Upper lobe of left lung (tissue), 6 donors: ENCODE measurements at regions not wholly inside any gene's neighbourhood (a gene's known extent, or its start where the extent isn't known, plus 50 kb on each side); places are given as distances from the start of the nearest gene placed in this dataset.

Experiments
- ATAC-seq, 2 donors: fragments of 200-7000 bp; cut with Tn5 transposase; one replicate each; pipeline ENCODE4 v1.9.1; 2022; ENCODE audit warnings: mild to moderate bottlenecking in 2 of 2, moderate library complexity in 2 of 2; ENCODE audit not compliant: low FRiP score in 2 of 2
- DNase-seq, 2 donors: peaks; one replicate each; pipeline ENCODE4 v3.0.0-alpha.2; 2019 to 2020
- H3K27ac ChIP-seq, 4 donors: fragments of 200-600 bp; sonication (generic); one replicate each; pipeline ENCODE4 v1.5.1; 2016 to 2019
- H3K27me3 ChIP-seq, 4 donors: fragments of 200-600 bp; sonication (generic); one replicate each; pipeline ENCODE4 v1.5.1; 2017 to 2019
- H3K36me3 ChIP-seq, 4 donors: fragments of 200-600 bp; sonication (generic); one replicate each; pipeline ENCODE4 v1.5.1; 2016 to 2019
- H3K4me1 ChIP-seq, 4 donors: fragments of 200-600 bp; sonication (generic); one replicate each; pipeline ENCODE4 v1.5.1; 2018 to 2019
- H3K4me3 ChIP-seq, 4 donors: fragments of 200-600 bp; sonication (generic); one replicate each; pipeline ENCODE4 v1.5.1; 2017 to 2019; ENCODE audit warnings: mild to moderate bottlenecking in 2 of 4, moderate library complexity in 1 of 4
- H3K9me3 ChIP-seq, 4 donors: fragments of 200-600 bp; sonication (generic); one replicate each; pipeline ENCODE4 v1.5.1; 2018 to 2019
- CTCF ChIP-seq, 6 experiments: fragments of 450-650 bp in 4 of 6; fragments of 200-600 bp in 2 of 6; sonication (generic) in 2 of 6; IDR thresholded peaks; one replicate each; pipeline ENCODE4 v1.5.1; 2016 to 2019; ENCODE audit warnings: antibody characterized with exemption in 6 of 6
- EP300 ChIP-seq, 4 donors: sonication (generic); formaldehyde crosslinking; IDR thresholded peaks; one replicate each; pipeline ENCODE4 v1.5.1; 2017; ENCODE audit warnings: antibody characterized with exemption in 4 of 4, control low read depth in 2 of 4
- POLR2A ChIP-seq, 4 donors: fragments of 450-650 bp; IDR thresholded peaks; one replicate each; pipeline ENCODE4 v1.5.1; 2016 to 2017; ENCODE audit warnings: antibody characterized with exemption in 4 of 4, mild to moderate bottlenecking in 2 of 4
- POLR2AphosphoS5 ChIP-seq, 2 donors: sonication (generic); formaldehyde crosslinking; IDR thresholded peaks; one replicate each; pipeline ENCODE4 v1.5.1; 2017; ENCODE audit warnings: antibody characterized with exemption in 2 of 2
- WGBS, 2 donors: methylation state at CpG; one replicate each; pipeline ENCODE4 v1.1.5; 2017 to 2018; 5-methylcytosine and 5-hydroxymethylcytosine counted together
- donor health status: DM: no; HTN: no; CAD: no; lungs with moderate emphysema.
- donor health status: DM: no; HTN: yes; CAD: no; lungs with severe emphysema.

DNA sequence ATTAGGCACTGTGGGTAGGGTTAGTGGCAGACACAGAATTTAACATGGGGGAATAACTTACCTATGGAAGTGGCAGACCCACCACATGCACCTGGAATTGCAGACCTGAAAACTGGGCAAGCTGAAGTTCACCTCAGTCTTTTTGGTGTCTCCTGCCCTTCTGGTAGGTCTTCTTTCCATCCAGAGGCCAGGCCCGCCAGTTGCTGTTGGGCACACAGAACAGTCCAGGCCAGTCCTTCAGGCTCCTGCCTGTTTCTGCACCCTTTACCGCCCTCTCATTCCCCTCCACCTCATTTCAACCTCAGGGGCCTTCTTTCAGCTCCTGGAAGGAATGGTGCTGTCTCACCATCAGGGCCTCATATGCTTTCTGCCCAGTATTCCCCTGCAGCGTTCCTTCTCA lies 358.9 kb upstream of the ETAA1 start:
- Histone ChIP-seq H3K4me1 (no peaks in the 10 kb centered on the region), H3K27me3 (no peaks in the 10 kb centered on the region), H3K36me3 (no peaks in the 10 kb centered on the region), H3K4me3 (no peak overlapping the region), H3K9me3 (no peaks in the 10 kb centered on the region), H3K27ac (no peak overlapping the region)
- WGBS, 2 donors, result 95 to 96% methylated on average over 3 of the region's 3 CpGs
- ATAC-seq (no peak), DNase-seq (no peak)
- TF ChIP-seq CTCF (IDR thresholded peaks at IDR 0.05) (no peak), POLR2AphosphoS5 (IDR thresholded peaks at IDR 0.05) (no peak), EP300 (IDR thresholded peaks at IDR 0.05) (no peak), POLR2A (IDR thresholded peaks at IDR 0.05) (no peak)

DNA sequence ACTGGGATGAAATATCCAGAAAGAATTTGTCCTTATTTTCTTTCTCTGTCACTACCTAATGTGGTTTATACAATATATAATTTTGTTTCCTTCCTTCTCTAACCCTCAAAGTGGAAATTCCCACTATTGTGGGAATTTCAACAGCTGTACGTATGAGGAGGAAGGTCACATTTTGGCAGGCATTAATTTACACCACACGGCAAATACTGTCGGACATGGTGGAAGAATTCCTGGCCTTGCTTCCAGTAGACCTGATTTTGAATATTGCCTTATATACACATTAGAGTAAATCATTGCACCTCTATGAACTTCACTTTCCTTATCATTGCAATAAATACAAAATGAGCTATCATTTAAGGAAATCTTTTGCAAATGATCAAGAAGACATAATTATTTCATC lies 358.1 kb upstream of the ETAA1 start:
- no peaks in the 10 kb centered on the region for H3K36me3 ChIP-seq

DNA sequence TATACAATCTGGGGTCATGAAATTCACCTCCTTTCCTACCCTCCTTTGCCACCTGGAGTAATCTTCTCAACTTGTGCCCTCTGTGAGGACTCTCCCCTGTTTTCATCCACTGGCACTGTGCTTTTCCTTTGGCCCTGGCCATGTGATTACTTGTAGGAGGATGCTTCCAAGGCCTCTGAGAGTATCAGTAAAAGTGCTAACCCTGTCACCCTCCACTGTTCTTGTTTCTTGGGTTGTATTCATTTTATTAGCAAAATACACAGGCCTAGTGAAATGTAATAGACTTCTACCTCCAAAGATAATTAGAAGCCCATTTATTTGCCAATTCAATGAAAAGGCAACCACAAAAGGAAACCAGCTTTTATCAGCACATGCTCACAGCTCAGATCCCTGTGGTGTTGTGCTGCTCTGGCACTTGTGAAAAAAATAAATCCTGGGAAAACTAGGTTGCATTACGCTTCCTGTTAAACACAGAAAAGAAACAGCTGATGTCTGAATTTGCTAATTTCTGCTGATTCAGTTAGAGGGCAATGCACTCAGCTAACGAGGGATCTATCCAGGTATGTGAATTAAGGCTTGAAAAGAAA lies 357.5 kb upstream of the ETAA1 start:
- no peaks in the 10 kb centered on the region for H3K27me3 ChIP-seq
- H3K36me3 ChIP-seq, result no peaks in the 10 kb centered on the region
- no peak for TF ChIP-seq EP300 (IDR thresholded peaks at IDR 0.05)
- TF ChIP-seq POLR2A (IDR thresholded peaks at IDR 0.05), result no peak
- TF ChIP-seq CTCF (IDR thresholded peaks at IDR 0.05), result no peak
- TF ChIP-seq POLR2AphosphoS5 (IDR thresholded peaks at IDR 0.05), result no peak
- DNase-seq (no peak), ATAC-seq (no peak)
- no peak overlapping the region for H3K4me3 ChIP-seq
- H3K4me1 ChIP-seq, result no peaks in the 10 kb centered on the region
- no peaks in the 10 kb centered on the region for H3K9me3 ChIP-seq
- WGBS, 2 donors, result 49 to 50% methylated on average over 2 of the region's 2 CpGs
- no peak overlapping the region for H3K27ac ChIP-seq

More for the DNA sequence above, 358.1 kb upstream of the ETAA1 start:
- no peak for TF ChIP-seq CTCF (IDR thresholded peaks at IDR 0.05)
- TF ChIP-seq POLR2AphosphoS5 (IDR thresholded peaks at IDR 0.05), result no peak
- no peak for TF ChIP-seq POLR2A (IDR thresholded peaks at IDR 0.05)
- TF ChIP-seq EP300 (IDR thresholded peaks at IDR 0.05), result no peak
- H3K9me3 ChIP-seq, result no peaks in the 10 kb centered on the region
- no peak overlapping the region for H3K4me3 ChIP-seq
- no peaks in the 10 kb centered on the region for H3K27me3 ChIP-seq
- no peaks in the 10 kb centered on the region for H3K4me1 ChIP-seq
- ATAC-seq, result no peak
- H3K27ac ChIP-seq, result no peak overlapping the region
- no peak for DNase-seq
- WGBS, 2 donors, result 68 to 78% methylated on average over 3 of the region's 3 CpGs

DNA sequence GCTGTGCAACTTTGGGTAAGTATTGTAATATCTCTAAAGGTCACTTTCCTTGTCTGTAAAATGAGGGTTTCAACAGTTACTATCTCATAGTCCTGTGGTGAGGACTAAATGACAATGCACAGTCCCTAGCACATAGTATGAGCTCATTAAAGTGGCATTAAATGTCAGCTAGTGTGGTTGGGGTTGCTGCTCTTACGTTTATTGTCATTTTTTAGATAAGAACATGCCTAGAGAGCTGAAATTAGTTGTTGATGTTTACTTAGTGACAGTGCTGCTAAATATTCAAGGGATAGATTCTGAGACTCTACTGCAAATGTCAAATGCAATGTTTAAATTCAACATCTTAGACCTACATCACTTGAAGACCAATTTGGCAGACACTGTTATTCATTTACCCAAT lies 356.1 kb upstream of the ETAA1 start:
- TF ChIP-seq POLR2AphosphoS5 (IDR thresholded peaks at IDR 0.05) (no peak), POLR2A (IDR thresholded peaks at IDR 0.05) (no peak), CTCF (IDR thresholded peaks at IDR 0.05) (no peak), EP300 (IDR thresholded peaks at IDR 0.05) (no peak)
- Histone ChIP-seq H3K27me3 (no peaks in the 10 kb centered on the region), H3K9me3 (no peaks in the 10 kb centered on the region), H3K4me1 (no peaks in the 10 kb centered on the region), H3K4me3 (no peak overlapping the region), H3K36me3 (no peaks in the 10 kb centered on the region), H3K27ac (no peak overlapping the region)
- ATAC-seq, result no peak
- DNase-seq, result no peak
- WGBS, 2 donors, result 35 to 40% methylated on average over 1 of the region's 1 CpG

- TF ChIP-seq CTCF (IDR thresholded peaks at IDR 0.05), result no peak
- TF ChIP-seq EP300 (IDR thresholded peaks at IDR 0.05), result no peak
- no peak for TF ChIP-seq POLR2A (IDR thresholded peaks at IDR 0.05)
- no peak for TF ChIP-seq POLR2AphosphoS5 (IDR thresholded peaks at IDR 0.05)
- 72 to 75% methylated on average over 3 of the region's 3 CpGs for WGBS, 2 donors
- DNase-seq, result peak in 1 of 2 donors; percentile 31
- Histone ChIP-seq H3K4me1 (no peaks in the 10 kb centered on the region), H3K36me3 (no peaks in the 10 kb centered on the region), H3K27ac (no peak overlapping the region), H3K27me3 (no peaks in the 10 kb centered on the region), H3K4me3 (no peak overlapping the region), H3K9me3 (no peaks in the 10 kb centered on the region)
- ATAC-seq, result no peak
Measured at GRCh38 chr2:67043781-67044478, 353.2 kb upstream of the ETAA1 start.
